H9 (cell line): ENCODE measurements at regions not wholly inside any gene's neighbourhood (a gene's known extent, or its start where the extent isn't known, plus 50 kb on each side); places are given as distances from the start of the nearest gene placed in this dataset.
"Not testable (repeated sequence)": the region's sequence is repeated elsewhere in the genome, so short reads cannot be mapped to it uniquely, and the experiment has no call there.

ENCODE experiments used
- DNase-seq: peaks from one replicate; pipeline ENCODE4 v3.0.0-alpha.2; 2017
- H2AFZ ChIP-seq: one replicate; pipeline ENCODE4 v1.6.1; 2013; ENCODE audit warnings: mild to moderate bottlenecking, low read length, control low read depth, moderate library complexity
- H2AK5ac ChIP-seq: 2 replicates; pipeline ENCODE4 v1.6.1; 2013; ENCODE audit warnings: low read length, control low read depth, mixed read lengths; ENCODE audit not compliant: insufficient read length
- H2BK120ac ChIP-seq: one replicate; pipeline ENCODE4 v1.6.1; 2013; ENCODE audit warnings: low read depth, mild to moderate bottlenecking, low read length, control low read depth, inconsistent platforms; ENCODE audit not compliant: poor library complexity, severe bottlenecking
- H2BK12ac ChIP-seq: 2 replicates; pipeline ENCODE4 v1.6.1; 2013; ENCODE audit warnings: low read length, control low read depth, mixed read lengths, low read depth; ENCODE audit not compliant: insufficient read length
- H2BK15ac ChIP-seq: 2 replicates; pipeline ENCODE4 v1.6.1; 2013; ENCODE audit warnings: low read depth, low read length, control low read depth
- H2BK20ac ChIP-seq: one replicate; pipeline ENCODE4 v1.6.1; 2013; ENCODE audit warnings: low read depth, mild to moderate bottlenecking, low read length, control low read depth, inconsistent platforms; ENCODE audit not compliant: poor library complexity, severe bottlenecking
- H2BK5ac ChIP-seq: 2 replicates; pipeline ENCODE4 v1.6.1; 2013; ENCODE audit warnings: low read length, control low read depth, mixed read lengths; ENCODE audit not compliant: insufficient read length
- H3K14ac ChIP-seq: 2 replicates; pipeline ENCODE4 v1.6.1; 2013; ENCODE audit warnings: low read length, control low read depth; ENCODE audit not compliant: insufficient read depth
- H3K18ac ChIP-seq: 2 replicates; pipeline ENCODE4 v1.6.1; 2013; ENCODE audit warnings: low read depth, mild to moderate bottlenecking, mixed read lengths, low read length, control low read depth; ENCODE audit not compliant: insufficient read length
- H3K23ac ChIP-seq: 2 replicates; pipeline ENCODE4 v1.6.1; 2013; ENCODE audit warnings: low read length, control low read depth, mixed read lengths, low read depth; ENCODE audit not compliant: insufficient read length
- H3K23me2 ChIP-seq: 2 replicates; pipeline ENCODE4 v1.6.1; 2013; ENCODE audit warnings: low read depth, mild to moderate bottlenecking, mixed read lengths, low read length, control low read depth; ENCODE audit not compliant: insufficient read length, poor library complexity, severe bottlenecking
- H3K27ac ChIP-seq: 2 replicates; pipeline ENCODE4 v1.5.1; 2013; ENCODE audit warnings: low read length, control low read depth, mixed read lengths, low read depth; ENCODE audit not compliant: insufficient read length
- H3K27me3 ChIP-seq: 2 replicates; pipeline ENCODE4 v1.6.1; 2013; ENCODE audit warnings: low read length, control low read depth, inconsistent platforms; ENCODE audit not compliant: insufficient read depth
- H3K4ac ChIP-seq: 2 replicates; pipeline ENCODE4 v1.6.1; 2013; ENCODE audit warnings: low read depth, mild to moderate bottlenecking, control low read depth, inconsistent platforms, low read length, moderate library complexity
- H3K4me1 ChIP-seq: 2 replicates; pipeline ENCODE4 v1.6.1; 2013; ENCODE audit warnings: low read length, control low read depth, inconsistent platforms; ENCODE audit not compliant: insufficient read depth
- H3K4me2 ChIP-seq: 2 replicates; pipeline ENCODE4 v1.6.1; 2013; ENCODE audit warnings: low read length, control low read depth, mixed read lengths; ENCODE audit not compliant: insufficient read length, insufficient read depth
- H3K56ac ChIP-seq: 2 replicates; pipeline ENCODE4 v1.6.1; 2013; ENCODE audit warnings: low read depth, mild to moderate bottlenecking, mixed read lengths, low read length, control low read depth; ENCODE audit not compliant: insufficient read length
- H3K79me1 ChIP-seq: 2 replicates; pipeline ENCODE4 v1.6.1; 2013; ENCODE audit warnings: low read depth, mild to moderate bottlenecking, moderate library complexity, low read length, control low read depth, inconsistent platforms; ENCODE audit not compliant: insufficient read depth, poor library complexity, severe bottlenecking
- H3K79me2 ChIP-seq: 2 replicates; pipeline ENCODE4 v1.6.1; 2013; ENCODE audit warnings: low read length, control low read depth, inconsistent platforms; ENCODE audit not compliant: insufficient read depth
- H3K9ac ChIP-seq: 2 replicates; pipeline ENCODE4 v1.6.1; 2013; ENCODE audit warnings: low read length, control low read depth, mixed read lengths; ENCODE audit not compliant: insufficient read length; ENCODE audit errors: extremely low read depth
- H3K9me3 ChIP-seq: one replicate; pipeline ENCODE4 v1.6.1; 2013; ENCODE audit warnings: low read depth, low read length, inconsistent platforms; ENCODE audit not compliant: control insufficient read depth
- H3T11ph ChIP-seq: one replicate; pipeline ENCODE4 v1.6.1; 2013; ENCODE audit warnings: mild to moderate bottlenecking, low read length, control low read depth, inconsistent platforms
- H4K20me1 ChIP-seq: one replicate; pipeline ENCODE4 v1.6.1; 2013; ENCODE audit not compliant: control insufficient read depth, insufficient read length, insufficient read depth
- H4K5ac ChIP-seq: 2 replicates; pipeline ENCODE4 v1.6.1; 2013; ENCODE audit warnings: low read depth, mild to moderate bottlenecking, mixed read lengths, low read length, control low read depth; ENCODE audit not compliant: insufficient read length
- H4K8ac ChIP-seq: replicated peaks from 2 replicates; pipeline ENCODE4 v1.6.1; 2013; ENCODE audit warnings: low read length, control low read depth, mixed read lengths, low read depth; ENCODE audit not compliant: insufficient read length
- H4K91ac ChIP-seq: 2 replicates; pipeline ENCODE4 v1.6.1; 2013; ENCODE audit warnings: low read depth, mild to moderate bottlenecking, moderate library complexity, mixed read lengths, low read length, control low read depth; ENCODE audit not compliant: insufficient read length
- H3K27ac Mint-ChIP-seq, 3 experiments: 2 replicates in 2 of 3; 3 replicates in 1 of 3; pipeline ENCODE4 v1.8.0; 2020 to 2021; ENCODE audit warnings: mixed read lengths in 3 of 3, mild to moderate bottlenecking in 1 of 3, moderate library complexity in 1 of 3
- H3K27me3 Mint-ChIP-seq: 2 replicates; pipeline ENCODE4 v1.8.0; 2021; ENCODE audit warnings: low read depth, mild to moderate bottlenecking, moderate library complexity, mixed read lengths
- H3K36me3 Mint-ChIP-seq, 3 experiments: 2 replicates in 2 of 3; 3 replicates in 1 of 3; pipeline ENCODE4 v1.8.0; 2020 to 2021; ENCODE audit warnings: low read depth in 3 of 3, mixed read lengths in 3 of 3; ENCODE audit not compliant: insufficient read depth in 1 of 3
- H3K4me1 Mint-ChIP-seq, 2 experiments: 2 replicates each; pipeline ENCODE4 v1.8.0; 2020; ENCODE audit warnings: mixed read lengths in 2 of 2
- H3K4me3 Mint-ChIP-seq, 2 experiments: 2 replicates in 1 of 2; 3 replicates in 1 of 2; pipeline ENCODE4 v1.8.0; 2020 to 2021; ENCODE audit warnings: mild to moderate bottlenecking in 2 of 2, mixed read lengths in 2 of 2, moderate library complexity in 1 of 2
- H3K9me3 Mint-ChIP-seq, 2 experiments: 2 replicates in 1 of 2; 3 replicates in 1 of 2; pipeline ENCODE4 v1.8.0; 2020; ENCODE audit warnings: mild to moderate bottlenecking in 2 of 2, mixed read lengths in 2 of 2, moderate library complexity in 1 of 2
- CTCF ChIP-seq: fragments of 200-600 bp; sonication (generic); conservative IDR thresholded peaks from 3 replicates; pipeline ENCODE4 v1.8.0; 2021; ENCODE audit warnings: antibody characterized with exemption, mild to moderate bottlenecking
- WGBS: extraction: QIAGEN DNeasy Blood & Tissue Kit; methylation state at CpG from one replicate; pipeline ENCODE4 v1.1.7; 2013; ENCODE audit warnings: missing lambda C conversion rate, low lambda C conversion rate, mixed read lengths; ENCODE audit not compliant: insufficient read length; ENCODE audit errors: extremely low coverage; 5-methylcytosine and 5-hydroxymethylcytosine counted together

DNA sequence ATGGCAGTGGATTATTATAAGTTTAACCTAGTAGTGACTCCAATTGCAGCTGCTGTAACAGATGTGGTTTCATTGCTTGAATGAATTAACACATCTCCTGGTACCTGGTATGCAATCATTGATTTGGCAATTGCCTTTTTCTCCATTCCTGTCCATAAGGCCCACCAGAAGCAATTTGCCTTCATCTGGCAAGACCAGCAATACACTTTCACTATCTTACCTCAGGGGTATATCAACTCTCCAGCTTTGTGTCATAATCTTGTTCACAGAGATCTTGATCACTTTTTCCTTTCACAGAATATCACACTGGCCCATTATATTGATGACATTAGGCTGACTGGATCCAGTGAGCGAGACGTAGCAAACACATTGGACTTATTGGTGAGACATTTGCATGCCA, 128.7 kb upstream of the ZC3H12C start:
- H3K36me3 Mint-ChIP-seq = no peaks in the 10 kb centered on the region; a peak in 1 of 7 replicates
- no peaks in the 10 kb centered on the region for H3K27me3 ChIP-seq
- no peak overlapping the region for H2BK5ac ChIP-seq
- no peak overlapping the region for H2BK120ac ChIP-seq
- H3K9me3 Mint-ChIP-seq = no peaks in the 10 kb centered on the region
- no peak overlapping the region for H4K8ac ChIP-seq
- H3K56ac ChIP-seq = no peak overlapping the region
- H3K4me3 Mint-ChIP-seq = no peak overlapping the region
- H2AFZ ChIP-seq = no peak overlapping the region
- no peak overlapping the region for H3K18ac ChIP-seq
- H3K9me3 ChIP-seq = no peaks in the 10 kb centered on the region
- H2AK5ac ChIP-seq = no peak overlapping the region
- H3K9ac ChIP-seq = no peak overlapping the region
- WGBS = no CpG with 5 or more reads among the region's 2 CpGs
- H4K5ac ChIP-seq = no peak overlapping the region
- H3T11ph ChIP-seq = no peak overlapping the region
- H3K4ac ChIP-seq = no peak overlapping the region
- no peaks in the 10 kb centered on the region for H3K27me3 Mint-ChIP-seq
- H3K79me2 ChIP-seq = no peaks in the 10 kb centered on the region
- peaks cover 8 to 13% of the 10 kb centered on the region in 2 experiments for H3K4me1 Mint-ChIP-seq
- no peak overlapping the region for H2BK15ac ChIP-seq
- H3K79me1 ChIP-seq = no peaks in the 10 kb centered on the region
- H3K4me1 ChIP-seq = no peaks in the 10 kb centered on the region
- H3K27ac Mint-ChIP-seq = no peak overlapping the region
- H3K27ac ChIP-seq = no peak overlapping the region
- no peak overlapping the region for H3K23ac ChIP-seq
- H4K20me1 ChIP-seq = no peaks in the 10 kb centered on the region
- H4K91ac ChIP-seq = no peak overlapping the region
- no peak overlapping the region for H3K4me2 ChIP-seq
- DNase-seq = no peak
- H3K23me2 ChIP-seq = no peaks in the 10 kb centered on the region
- no peak overlapping the region for H2BK20ac ChIP-seq
- H2BK12ac ChIP-seq = no peak overlapping the region
- TF ChIP-seq CTCF = no peak
- no peak overlapping the region for H3K14ac ChIP-seq

DNA sequence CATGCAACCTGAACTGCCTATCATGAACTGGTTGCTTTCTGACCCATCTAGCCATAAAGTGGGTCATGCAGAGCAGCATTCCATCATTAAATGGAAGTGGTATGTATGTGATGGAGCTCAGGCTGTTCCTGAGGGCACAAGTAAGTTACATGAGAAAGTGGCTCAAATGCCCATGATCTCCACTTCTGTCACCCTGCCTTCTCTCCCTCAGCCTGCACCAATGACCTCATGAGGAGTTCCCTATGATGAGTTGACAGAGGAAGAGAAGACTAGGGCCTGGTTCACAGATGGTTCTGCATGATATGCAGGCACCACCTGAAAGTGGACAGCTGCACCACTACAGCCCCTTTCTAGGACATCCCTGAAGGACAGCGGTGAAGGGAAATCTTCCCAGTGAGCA, 127.7 kb upstream of the ZC3H12C start:
- no CpG with 5 or more reads among the region's 1 CpG for WGBS
- H2AK5ac ChIP-seq, H3K56ac ChIP-seq, H3K79me1 ChIP-seq, H2BK20ac ChIP-seq, H3K9me3 ChIP-seq, H4K8ac ChIP-seq, H4K20me1 ChIP-seq, H2BK120ac ChIP-seq, H3T11ph ChIP-seq, H3K27me3 Mint-ChIP-seq, H3K27ac Mint-ChIP-seq, H3K4me1 ChIP-seq, H3K27me3 ChIP-seq, H3K9me3 Mint-ChIP-seq, H4K91ac ChIP-seq, H3K79me2 ChIP-seq, H2AFZ ChIP-seq, H3K18ac ChIP-seq, H4K5ac ChIP-seq, H3K4me2 ChIP-seq, H3K14ac ChIP-seq, H3K36me3 Mint-ChIP-seq, H3K4ac ChIP-seq, H2BK15ac ChIP-seq, H3K23me2 ChIP-seq, H3K9ac ChIP-seq, H2BK5ac ChIP-seq, H2BK12ac ChIP-seq, H3K4me3 Mint-ChIP-seq, DNase-seq, H3K27ac ChIP-seq, H3K23ac ChIP-seq: not testable (repeated sequence)
- H3K4me1 Mint-ChIP-seq = peaks cover 7 to 11% of the 10 kb centered on the region in 2 experiments
